ENCODE measurements at regions not wholly inside any gene's neighbourhood (a gene's known extent, or its start where the extent isn't known, plus 50 kb on each side); places are given as distances from the start of the nearest gene placed in this dataset.

- DNase-seq = no peak
These were observed 207.1 kb downstream of the NFATC2 start for GRCh38 chr20:51335329-51335841.

DNA sequence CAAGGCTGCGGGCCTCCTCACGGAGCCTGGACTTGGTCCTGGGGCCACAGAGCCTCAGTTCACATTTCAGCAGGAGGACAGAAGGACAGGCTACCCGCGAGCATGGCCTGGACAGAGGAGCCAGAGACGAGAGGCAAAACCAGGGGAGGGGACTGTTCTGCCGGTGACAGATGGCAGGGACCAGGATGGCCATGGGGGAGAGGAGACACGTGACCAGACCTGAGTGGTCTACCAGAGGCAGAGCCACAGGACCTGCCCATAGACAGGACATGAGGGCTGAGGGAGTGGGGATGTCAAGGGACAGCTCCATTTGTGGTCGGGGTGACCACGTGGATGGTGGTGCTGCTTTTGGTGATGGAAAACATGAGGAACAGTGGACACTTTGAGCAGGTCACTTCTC lies 207.9 kb downstream of the NFATC2 start:
- no peak for DNase-seq

DNA sequence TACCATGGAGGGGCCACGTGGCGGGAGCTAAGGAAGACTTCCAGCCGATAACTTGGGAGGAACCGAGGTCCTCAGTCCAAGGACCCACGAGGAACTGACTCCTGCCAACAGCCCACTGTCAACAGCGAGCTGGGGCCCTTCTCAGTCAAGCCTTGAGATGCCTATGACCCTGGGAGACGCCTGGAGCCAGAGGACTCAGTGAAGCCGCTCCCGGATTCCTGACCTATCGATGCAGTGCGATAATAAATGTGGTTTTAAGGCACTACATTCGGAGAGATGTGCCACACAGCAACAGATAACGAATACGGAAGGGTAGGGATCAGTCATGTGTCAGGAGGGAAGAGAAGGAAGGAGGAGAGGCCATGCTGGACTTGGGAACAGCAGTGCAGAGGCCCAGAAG lies 208.5 kb downstream of the NFATC2 start:
- no peak for DNase-seq

GRCh38 chr20:51333446-51333845 lies 209.1 kb downstream of the NFATC2 start:
- no peak for DNase-seq

DNA sequence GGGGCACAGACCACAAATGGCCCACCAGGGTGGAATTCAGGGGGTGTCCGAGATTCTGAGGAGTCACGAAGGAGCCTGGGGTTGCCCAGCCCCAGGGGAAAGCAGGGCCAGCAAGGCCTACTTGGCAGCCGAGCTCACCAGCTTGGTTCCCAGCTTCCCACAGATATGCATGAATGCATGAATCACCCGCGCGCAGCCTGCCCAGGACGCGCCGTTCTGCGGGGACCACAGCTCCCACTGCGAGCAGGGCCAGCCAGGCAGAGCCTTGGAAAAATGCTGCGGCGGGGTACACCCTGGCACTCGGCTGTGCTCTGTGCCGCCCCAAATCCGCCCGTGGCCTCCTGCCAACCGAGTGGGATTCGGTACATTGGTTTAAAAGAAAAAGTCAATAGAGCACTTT lies 211.0 kb downstream of the NFATC2 start:
- DNase-seq = no peak

DNA sequence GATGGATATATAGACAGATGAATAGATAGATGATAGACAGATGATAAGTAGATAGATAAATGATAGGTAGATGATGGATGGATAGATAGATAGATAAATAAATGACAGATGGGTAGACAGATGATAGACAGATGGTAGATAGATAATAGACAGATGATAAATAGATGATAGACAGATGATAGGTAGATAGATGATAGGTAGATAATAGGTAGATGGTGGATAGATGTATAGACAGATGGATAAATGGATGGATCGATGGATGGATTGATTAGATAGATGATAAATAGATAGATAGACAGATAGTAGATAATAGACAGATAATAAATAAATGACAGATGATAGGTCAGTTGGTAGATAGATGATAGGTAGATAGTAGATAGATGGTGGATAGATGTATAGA lies 212.7 kb downstream of the NFATC2 start:
- no peak for DNase-seq

DNA sequence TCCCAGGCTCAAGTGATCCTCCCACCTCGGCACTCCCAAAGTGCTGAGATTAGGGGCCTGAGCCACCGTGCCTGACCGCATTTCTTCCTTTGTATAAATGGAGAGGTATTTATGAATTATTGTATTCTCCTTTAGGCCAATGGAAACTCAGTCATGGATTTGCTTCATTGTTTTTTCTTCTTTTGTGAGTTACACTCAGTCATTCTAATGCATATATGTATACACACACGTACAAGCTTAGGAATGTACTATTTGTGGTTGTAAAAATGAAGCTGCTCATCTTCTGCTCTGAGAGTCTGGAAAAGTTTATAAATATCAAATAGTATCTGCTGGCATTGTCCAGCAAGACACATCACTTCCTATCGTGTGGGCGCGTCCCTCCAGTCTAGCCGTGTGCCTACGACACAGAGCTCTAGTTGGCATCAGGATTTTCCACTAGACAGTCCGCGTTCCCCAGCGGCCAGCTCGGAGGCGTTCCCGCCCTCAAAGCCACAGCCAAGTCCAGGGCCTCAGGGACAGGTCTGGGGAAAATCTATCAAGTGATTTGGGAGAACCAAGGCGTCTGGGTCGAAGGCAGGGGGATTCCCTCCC lies 215.2 kb downstream of the NFATC2 start:
- DNase-seq = no peak

DNA sequence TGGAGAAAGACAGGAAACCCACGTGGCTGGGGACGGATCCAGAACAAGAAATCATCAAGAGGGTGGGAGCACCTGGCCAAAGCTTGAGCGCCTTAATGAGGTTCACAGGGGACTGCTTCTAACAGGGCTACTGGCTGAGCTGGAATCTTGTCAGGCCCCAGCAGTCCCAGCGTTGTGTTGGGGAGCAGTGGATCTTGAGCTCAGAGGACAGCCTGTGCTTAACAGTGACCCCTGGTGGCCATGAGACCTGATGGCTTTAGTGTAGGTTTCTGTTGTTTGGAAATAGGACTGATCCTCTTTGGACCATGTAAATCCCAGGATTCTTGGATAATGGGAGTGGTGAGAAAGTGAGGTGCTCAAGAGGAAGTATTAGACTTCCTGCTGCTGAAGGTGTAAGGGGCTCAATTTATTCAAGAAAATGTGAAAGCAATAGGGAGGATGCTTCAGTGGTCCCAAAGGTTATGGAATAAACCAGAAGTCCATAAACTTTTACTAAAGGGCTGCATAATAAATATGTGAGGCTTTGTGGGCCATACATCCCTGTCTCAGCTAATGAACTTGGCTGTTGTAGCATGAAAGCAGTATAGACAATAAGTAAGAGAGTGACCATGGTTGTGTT lies 216.2 kb downstream of the NFATC2 start:
- DNase-seq = no peak

DNA sequence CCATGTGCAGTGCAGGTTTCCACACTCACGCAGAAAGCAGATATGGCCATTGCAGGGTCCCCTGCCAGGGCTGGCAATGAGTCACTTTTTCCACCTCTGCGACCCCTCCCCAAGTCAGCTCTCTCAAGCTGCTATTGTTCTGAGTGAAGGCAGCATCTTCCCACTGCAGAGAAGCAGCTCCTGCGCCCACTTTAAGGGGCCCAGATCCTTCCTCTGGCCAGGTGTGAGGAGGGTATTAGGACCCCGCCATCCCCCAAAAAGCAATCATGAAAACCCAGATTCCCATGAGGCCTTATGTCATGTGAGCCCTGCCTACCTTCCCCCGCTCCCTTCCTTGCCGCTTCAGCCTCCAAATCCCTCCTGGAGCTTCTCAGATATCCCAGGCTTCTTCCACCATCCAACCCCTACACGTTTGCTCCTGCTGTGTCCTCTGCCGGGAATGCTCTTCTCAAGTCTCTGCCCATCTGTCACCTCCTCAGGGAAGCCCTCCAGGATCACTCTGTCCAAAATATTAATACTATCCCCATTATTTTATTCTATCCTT lies 220.3 kb downstream of the NFATC2 start:
- no peak for DNase-seq

- no peak for DNase-seq
These were observed 221.0 kb downstream of the NFATC2 start for GRCh38 chr20:51321343-51322163.

DNA sequence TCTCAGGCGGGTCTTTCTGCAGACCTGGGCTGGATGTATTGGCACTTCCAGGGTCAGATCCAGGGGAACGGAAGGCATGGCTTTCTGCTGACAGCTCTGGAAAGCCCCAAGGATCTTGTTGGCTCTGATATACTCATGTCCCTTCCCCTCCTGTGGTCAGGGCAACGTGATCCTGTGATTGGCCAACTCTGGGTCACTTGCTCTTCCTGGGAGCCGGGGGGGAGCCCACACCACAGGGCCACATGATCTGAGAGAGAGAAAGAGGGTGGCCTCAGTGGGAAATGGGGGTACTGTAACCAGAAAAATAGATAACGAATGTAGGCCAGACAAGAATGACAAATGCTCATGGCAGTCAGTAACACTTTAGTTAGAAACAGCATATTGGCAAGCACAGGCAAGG lies 223.0 kb downstream of the NFATC2 start:
- DNase-seq = no peak

DNA sequence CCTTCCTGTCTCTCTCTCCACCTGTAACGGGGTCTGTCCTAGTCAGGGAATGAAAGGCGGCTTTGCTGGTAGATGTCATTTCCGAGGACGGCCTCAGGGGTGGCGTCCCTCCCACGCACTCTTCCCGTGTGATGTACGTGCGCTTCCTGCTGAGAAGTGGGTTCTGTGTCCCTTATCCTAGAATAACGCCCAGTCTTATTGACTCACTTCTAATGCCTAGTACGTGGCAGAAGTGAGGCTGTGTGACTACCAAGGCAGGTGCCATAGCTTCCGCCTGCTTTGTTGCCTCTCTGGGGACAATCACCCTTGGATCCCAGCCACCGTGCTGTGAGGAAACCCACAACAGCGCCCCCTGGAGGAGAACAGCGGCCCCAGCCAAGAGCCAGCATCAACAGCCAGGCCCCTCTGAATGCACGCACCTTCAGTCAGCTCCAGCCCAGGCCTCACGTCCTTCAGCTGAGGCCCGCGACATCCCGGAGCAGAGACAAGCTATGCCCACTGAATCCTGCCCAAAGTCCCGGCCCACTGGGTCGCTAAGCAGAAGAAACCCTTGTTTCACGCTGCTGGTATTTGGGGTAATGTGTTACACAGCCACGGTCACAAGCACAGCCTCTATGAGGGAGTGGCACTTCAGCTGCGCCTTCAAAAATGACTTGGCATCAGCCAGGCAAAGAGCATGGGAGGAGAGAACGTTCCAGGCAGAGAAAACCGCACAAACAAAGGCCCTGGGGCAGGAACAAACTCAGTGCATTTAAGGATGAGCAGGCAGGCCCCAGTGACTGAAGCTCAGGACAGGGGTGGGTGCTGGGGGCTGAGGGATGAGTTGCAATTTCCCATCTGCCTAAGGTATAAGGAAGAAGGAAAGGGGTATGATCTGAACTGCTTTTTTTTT lies 224.2 kb downstream of the NFATC2 start:
- DNase-seq = peak; percentile 22

GRCh38 chr20:51315390-51315789 lies 227.1 kb downstream of the NFATC2 start:
- DNase-seq = no peak

DNA sequence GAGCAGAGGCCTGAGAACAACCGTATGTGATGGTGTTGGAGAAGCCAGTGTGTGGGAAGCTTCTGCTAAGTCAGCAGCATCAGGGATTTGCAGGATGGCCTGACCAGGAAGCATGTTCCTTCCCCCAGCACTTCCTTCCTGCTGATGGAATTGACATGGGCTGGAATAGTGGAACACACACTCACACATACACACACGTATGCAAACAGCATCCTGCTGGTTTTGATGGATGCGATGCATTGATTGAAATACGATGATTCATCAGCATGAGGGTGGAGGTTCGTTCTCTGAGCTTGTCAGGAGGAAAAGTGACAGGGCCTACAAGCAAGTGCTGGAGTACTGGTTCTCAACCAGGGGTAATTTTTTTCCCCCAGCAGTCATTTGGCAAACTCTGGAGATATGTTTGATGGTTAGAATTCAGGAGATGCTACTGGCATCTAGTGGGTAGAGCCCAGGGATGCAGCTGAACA lies 229.1 kb downstream of the NFATC2 start:
- no peak for DNase-seq

GRCh38 chr20:51312480-51312783 lies 230.1 kb downstream of the NFATC2 start:
- no peak for DNase-seq

GRCh38 chr20:51311636-51312479 lies 230.7 kb downstream of the NFATC2 start:
- DNase-seq = no peak

DNA sequence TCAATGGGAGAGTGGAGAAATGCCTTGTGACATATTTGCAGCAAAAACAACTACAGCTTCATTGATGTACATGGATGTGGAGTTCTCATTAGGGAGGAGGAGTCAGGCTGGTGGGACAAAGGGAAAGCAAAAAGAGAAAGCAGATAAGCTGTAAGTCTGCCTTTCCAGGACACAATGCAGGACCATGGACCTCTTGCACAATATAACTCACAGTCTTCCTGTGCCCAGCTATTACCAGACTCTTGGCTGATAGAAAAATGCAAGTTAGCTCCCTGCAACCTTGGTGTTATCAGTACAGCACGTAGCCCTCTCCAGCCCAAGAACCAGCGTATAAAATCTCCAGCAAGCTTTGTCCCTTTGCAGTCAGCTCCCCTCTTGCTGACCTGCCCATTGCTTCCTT lies 232.3 kb downstream of the NFATC2 start:
- DNase-seq = no peak

- no peak for DNase-seq
These were observed 233.4 kb downstream of the NFATC2 start for GRCh38 chr20:51309128-51309527.

DNA sequence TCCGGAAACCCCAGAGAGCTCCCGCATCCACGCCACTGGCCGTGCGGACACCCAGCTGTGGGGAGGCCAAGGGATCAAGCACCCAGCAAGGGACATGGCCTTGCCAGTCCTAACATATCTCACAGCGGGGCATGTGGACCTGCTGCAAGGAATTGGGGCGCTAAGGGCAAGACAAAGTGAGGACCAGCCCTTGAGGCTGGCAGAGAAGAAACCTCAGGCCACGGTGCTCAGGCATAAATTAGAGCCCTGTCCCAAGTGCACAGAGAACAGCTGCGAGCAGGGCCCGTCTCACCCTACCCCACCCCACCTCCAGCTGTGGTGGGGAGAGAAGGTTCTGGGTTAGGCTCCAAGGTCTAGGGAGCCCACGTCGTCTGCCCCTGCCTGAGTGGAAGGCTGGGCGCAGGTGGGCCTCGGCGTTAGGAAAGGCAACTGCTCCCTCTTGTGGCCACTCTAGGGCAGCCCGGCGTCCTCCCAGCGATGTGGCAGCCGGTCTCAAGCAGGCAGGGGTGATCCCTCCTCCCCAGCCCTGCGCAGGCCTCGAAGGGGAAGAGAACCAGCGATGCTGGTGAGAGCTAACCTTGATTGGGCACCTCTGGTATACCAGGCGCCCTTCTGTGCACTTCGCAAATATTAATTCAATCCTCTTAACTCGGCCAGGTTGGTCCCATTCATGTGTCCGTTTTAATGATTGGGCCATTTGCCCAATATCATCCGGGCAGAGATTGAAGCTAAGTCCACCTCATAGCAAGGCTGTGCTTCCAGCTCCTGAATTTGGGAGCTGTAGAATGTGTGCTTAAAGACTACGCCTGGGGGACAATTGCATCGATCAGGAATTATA lies 235.8 kb downstream of the NFATC2 start:
- peak; percentile 73 for DNase-seq

GRCh38 chr20:51306081-51306480 lies 236.4 kb downstream of the NFATC2 start:
- DNase-seq = no peak
